ENCODE measurements at regions not wholly inside any gene's neighbourhood (a gene's known extent, or its start where the extent isn't known, plus 50 kb on each side); places are given as distances from the start of the nearest gene placed in this dataset.
A peak's percentile ranks its signal among the peaks of the same experiment; 100 is the strongest.

GRCh38 chr9:16213781-16214515, 656.5 kb downstream of the BNC2 start (continued):
- TF ChIP-seq MAZ (IDR thresholded peaks at IDR 0.05; ENCODE audit: borderline replicate concordance, low read depth, low read length) (no peak), EHMT2 (IDR thresholded peaks at IDR 0.05; ENCODE audit: low read depth) (no peak), KDM5A (IDR thresholded peaks at IDR 0.05) (no peak), NPAS2 (CRISPR knock-in tag; IDR thresholded peaks at IDR 0.05; ENCODE audit: borderline replicate concordance) (no peak), CEBPB (IDR thresholded peaks at IDR 0.05) (0 out of 4 replicates have a peak, but pooled peaks of 1 of the 2 experiments have one; percentile 7), MYC (IDR thresholded peaks at IDR 0.05; ENCODE audit: borderline replicate concordance, low read length) (0 out of 2 replicates have a peak, but pooled peaks have one; percentile 31), ZFP36 (IDR thresholded peaks at IDR 0.05; ENCODE audit: borderline replicate concordance, partially characterized antibody) (no peak), FOSB (CRISPR knock-in tag; IDR thresholded peaks at IDR 0.05) (no peak), SREBF2 (IDR thresholded peaks at IDR 0.05) (no peak), JUN (IDR thresholded peaks at IDR 0.05) (0 out of 5 replicates have a peak, but pooled peaks of 1 of the 2 experiments have one; percentile 28), EHF (CRISPR knock-in tag; IDR thresholded peaks at IDR 0.05) (no peak), GATA3 (IDR thresholded peaks at IDR 0.05; ENCODE audit: borderline replicate concordance) (peak; percentile 56; the same call in 1 of the 2 replicates), RNF2 (IDR thresholded peaks at IDR 0.05; ENCODE audit: borderline replicate concordance, low read depth) (no peak)
- TF ChIP-seq, protein P1, sequence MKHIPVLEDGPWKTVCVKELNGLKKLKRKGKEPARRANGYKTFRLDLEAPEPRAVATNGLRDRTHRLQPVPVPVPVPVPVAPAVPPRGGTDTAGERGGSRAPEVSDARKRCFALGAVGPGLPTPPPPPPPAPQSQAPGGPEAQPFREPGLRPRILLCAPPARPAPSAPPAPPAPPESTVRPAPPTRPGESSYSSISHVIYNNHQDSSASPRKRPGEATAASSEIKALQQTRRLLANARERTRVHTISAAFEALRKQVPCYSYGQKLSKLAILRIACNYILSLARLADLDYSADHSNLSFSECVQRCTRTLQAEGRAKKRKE (CRISPR knock-in tag; IDR thresholded peaks at IDR 0.05; ENCODE audit: low read depth), result no peak; the same call in 1 of the 2 replicates
- TF ChIP-seq, protein P2, sequence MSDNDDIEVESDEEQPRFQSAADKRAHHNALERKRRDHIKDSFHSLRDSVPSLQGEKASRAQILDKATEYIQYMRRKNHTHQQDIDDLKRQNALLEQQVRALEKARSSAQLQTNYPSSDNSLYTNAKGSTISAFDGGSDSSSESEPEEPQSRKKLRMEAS (IDR thresholded peaks at IDR 0.05), result peak; percentile 53; the same call in 1 of the 2 replicates
- TF ChIP-seq, protein P3, sequence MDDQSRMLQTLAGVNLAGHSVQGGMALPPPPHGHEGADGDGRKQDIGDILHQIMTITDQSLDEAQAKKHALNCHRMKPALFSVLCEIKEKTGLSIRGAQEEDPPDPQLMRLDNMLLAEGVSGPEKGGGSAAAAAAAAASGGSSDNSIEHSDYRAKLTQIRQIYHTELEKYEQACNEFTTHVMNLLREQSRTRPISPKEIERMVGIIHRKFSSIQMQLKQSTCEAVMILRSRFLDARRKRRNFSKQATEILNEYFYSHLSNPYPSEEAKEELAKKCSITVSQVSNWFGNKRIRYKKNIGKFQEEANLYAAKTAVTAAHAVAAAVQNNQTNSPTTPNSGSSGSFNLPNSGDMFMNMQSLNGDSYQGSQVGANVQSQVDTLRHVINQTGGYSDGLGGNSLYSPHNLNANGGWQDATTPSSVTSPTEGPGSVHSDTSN (IDR thresholded peaks at IDR 0.05), result no peak

GRCh38 chr9:16214677-16215352, 655.7 kb downstream of the BNC2 start:
- Histone ChIP-seq H3K27ac (peak overlapping the region; percentile 67 to 85), H3K4me1 (peaks cover 27% of the 10 kb centered on the region), H3K9me3 (peaks cover 4% of the 10 kb centered on the region; the same call in 1 of the 3 replicates), H3K4me3 (no peak overlapping the region), H3K4me2 (peak overlapping the region; percentile 61; the same call in 2 of the 3 replicates)
- POLR2A ChIA-PET, result interaction anchor here (1.0 to 1.5 kb wide), 2 partner anchors 9 to 15 kb away, joined by 3 to 5 read pairs; no protein-coding TSS in a partner anchor
- 87% methylated on average over 16 of the region's 16 CpGs for WGBS (ENCODE audit: missing lambda C conversion rate)
- TF ChIP-seq ZSCAN20 (CRISPR knock-in tag; IDR thresholded peaks at IDR 0.05) (no peak), SMC3 (IDR thresholded peaks at IDR 0.05) (no peak)
- DNase-seq (ENCODE audit: low read depth in 1 of 2, low spot score in 1 of 2), result no peak
- CTCF ChIA-PET, result interaction anchor here (0.8 to 0.9 kb wide), 2 partner anchors 11 to 102 kb away, joined by 4 read pairs; no protein-coding TSS in a partner anchor
- no peak for FAIRE-seq
- no peak for ATAC-seq

DNA sequence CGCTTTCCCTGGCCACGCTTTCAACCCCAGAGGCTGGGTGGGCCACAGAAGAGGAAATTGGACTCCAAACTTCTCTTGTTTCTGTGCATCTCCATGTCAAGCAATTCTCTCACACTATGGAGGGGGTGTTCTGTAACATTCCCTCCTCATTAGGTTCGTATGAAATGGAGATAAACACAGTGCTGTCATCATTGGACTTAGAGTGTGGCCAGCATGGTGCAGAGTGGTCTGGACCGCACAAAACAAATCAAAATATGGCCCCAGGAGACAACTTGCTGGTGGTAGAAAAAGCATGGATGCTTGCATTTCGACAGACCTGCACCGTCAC, 655.2 kb downstream of the BNC2 start:
- no peak for DNase-seq (ENCODE audit: low read depth in 1 of 2, low spot score in 1 of 2)
- 91% methylated on average over 6 of the region's 6 CpGs for WGBS (ENCODE audit: missing lambda C conversion rate)
- ATAC-seq, result no peak
- CTCF ChIA-PET, result no interaction called here
- H3K27ac ChIP-seq, result peak overlapping the region in 1 of 2 experiments; percentile 85; a peak in 3 of 6 replicates
- peaks cover 27% of the 10 kb centered on the region for H3K4me1 ChIP-seq
- peaks cover 4% of the 10 kb centered on the region; the same call in 1 of the 3 replicates for H3K9me3 ChIP-seq
- POLR2A ChIA-PET, result no interaction called here
- FAIRE-seq, result no peak
- H3K4me2 ChIP-seq, result no peak overlapping the region
- H3K4me3 ChIP-seq, result no peak overlapping the region
- TF ChIP-seq FOSB (CRISPR knock-in tag; IDR thresholded peaks at IDR 0.05), result no peak
- no peak for TF ChIP-seq FOXS1 (CRISPR knock-in tag; IDR thresholded peaks at IDR 0.05)
- TF ChIP-seq BHLHE40 (IDR thresholded peaks at IDR 0.05; ENCODE audit: low read depth, low read length), result no peak
- no peak for TF ChIP-seq MYC (IDR thresholded peaks at IDR 0.05; ENCODE audit: borderline replicate concordance, low read length)
- TF ChIP-seq CEBPB (IDR thresholded peaks at IDR 0.05), result no peak
- TF ChIP-seq RFX5 (IDR thresholded peaks at IDR 0.05), result no peak
- no peak for TF ChIP-seq HOXB5 (CRISPR knock-in tag; IDR thresholded peaks at IDR 0.05)
- no peak for TF ChIP-seq EP300 (IDR thresholded peaks at IDR 0.05)
- no peak for TF ChIP-seq TP53 (CRISPR knock-in tag; IDR thresholded peaks at IDR 0.05)
- no peak for TF ChIP-seq CBX2 (IDR thresholded peaks at IDR 0.05; ENCODE audit: borderline replicate concordance, low read depth)
- TF ChIP-seq KDM1A (IDR thresholded peaks at IDR 0.05; ENCODE audit: low read depth), result no peak
- no peak for TF ChIP-seq MAFK (IDR thresholded peaks at IDR 0.05; ENCODE audit: partially characterized antibody)
- TF ChIP-seq, protein P4, sequence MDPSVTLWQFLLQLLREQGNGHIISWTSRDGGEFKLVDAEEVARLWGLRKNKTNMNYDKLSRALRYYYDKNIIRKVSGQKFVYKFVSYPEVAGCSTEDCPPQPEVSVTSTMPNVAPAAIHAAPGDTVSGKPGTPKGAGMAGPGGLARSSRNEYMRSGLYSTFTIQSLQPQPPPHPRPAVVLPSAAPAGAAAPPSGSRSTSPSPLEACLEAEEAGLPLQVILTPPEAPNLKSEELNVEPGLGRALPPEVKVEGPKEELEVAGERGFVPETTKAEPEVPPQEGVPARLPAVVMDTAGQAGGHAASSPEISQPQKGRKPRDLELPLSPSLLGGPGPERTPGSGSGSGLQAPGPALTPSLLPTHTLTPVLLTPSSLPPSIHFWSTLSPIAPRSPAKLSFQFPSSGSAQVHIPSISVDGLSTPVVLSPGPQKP (IDR thresholded peaks at IDR 0.05; ENCODE audit: low read depth, low read length), result no peak
- TF ChIP-seq HOXA7 (CRISPR knock-in tag; IDR thresholded peaks at IDR 0.05), result no peak
- TF ChIP-seq MAZ (IDR thresholded peaks at IDR 0.05; ENCODE audit: borderline replicate concordance, low read depth, low read length), result no peak
- no peak for TF ChIP-seq JUNB (IDR thresholded peaks at IDR 0.05)
- no peak for TF ChIP-seq HES2 (IDR thresholded peaks at IDR 0.05)
